Upper lobe of right lung (tissue), 1 donor: ENCODE measurements at regions not wholly inside any gene's neighbourhood (a gene's known extent, or its start where the extent isn't known, plus 50 kb on each side); places are given as distances from the start of the nearest gene placed in this dataset.

Source experiments
- ATAC-seq: fragments of 200-7000 bp; cut with Tn5 transposase; one replicate; pipeline ENCODE4 v1.9.1; 2020; ENCODE audit warnings: mild to moderate bottlenecking, moderate library complexity
- DNase-seq: peaks from one replicate; pipeline ENCODE4 v3.0.0-alpha.2; 2020
- H3K27ac ChIP-seq: fragments of 200-600 bp; one replicate; pipeline ENCODE4 v1.8.0; 2022
- H3K27me3 ChIP-seq: fragments of 200-600 bp; one replicate; pipeline ENCODE4 v1.8.0; 2022; ENCODE audit warnings: mild to moderate bottlenecking
- H3K36me3 ChIP-seq: fragments of 200-600 bp; one replicate; pipeline ENCODE4 v1.8.0; 2022
- H3K4me1 ChIP-seq: fragments of 200-600 bp; one replicate; pipeline ENCODE4 v1.8.0; 2022
- H3K4me3 ChIP-seq: fragments of 200-600 bp; one replicate; pipeline ENCODE4 v1.8.0; 2022; ENCODE audit warnings: mild to moderate bottlenecking
- H3K9me3 ChIP-seq: fragments of 200-600 bp; one replicate; pipeline ENCODE4 v1.8.0; 2022
- CTCF ChIP-seq: fragments of 200-600 bp; IDR thresholded peaks from one replicate; pipeline ENCODE4 v1.8.0; 2022; ENCODE audit warnings: antibody characterized with exemption
- intact Hi-C: fragments of 100-400 bp; cut with DNase I; formaldehyde crosslinking; loops from one replicate; pipeline ENCODE4 v1.11.0; 2022
- donor health status: DM: no; HTN: yes; CAD: no; lungs with severe emphysema.

GRCh38 chr10:64486149-64486548, 964.9 kb downstream of the REEP3 start:
- no peaks in the 10 kb centered on the region for H3K36me3 ChIP-seq
- no peaks in the 10 kb centered on the region for H3K9me3 ChIP-seq
- ATAC-seq (no peak), DNase-seq (no peak)
- no peak overlapping the region for H3K27ac ChIP-seq
- H3K27me3 ChIP-seq = no peaks in the 10 kb centered on the region
- intact Hi-C loops = no loop called here
- no peaks in the 10 kb centered on the region for H3K4me1 ChIP-seq
- TF ChIP-seq CTCF = no peak
- H3K4me3 ChIP-seq = no peak overlapping the region

- DNase-seq (no peak), ATAC-seq (no peak)
- H3K4me1 ChIP-seq = no peaks in the 10 kb centered on the region
- intact Hi-C loops = no loop called here
- H3K9me3 ChIP-seq = no peaks in the 10 kb centered on the region
- no peak overlapping the region for H3K4me3 ChIP-seq
- H3K27me3 ChIP-seq = no peaks in the 10 kb centered on the region
- H3K36me3 ChIP-seq = no peaks in the 10 kb centered on the region
- TF ChIP-seq CTCF = no peak
- H3K27ac ChIP-seq = no peak overlapping the region
Observed at GRCh38 chr10:64486901-64487300, 965.7 kb downstream of the REEP3 start.

- Histone ChIP-seq H3K27me3 (no peaks in the 10 kb centered on the region), H3K4me1 (no peaks in the 10 kb centered on the region), H3K36me3 (no peaks in the 10 kb centered on the region), H3K9me3 (no peaks in the 10 kb centered on the region), H3K4me3 (no peak overlapping the region), H3K27ac (no peak overlapping the region)
- DNase-seq (no peak), ATAC-seq (no peak)
- intact Hi-C loops = no loop called here
- no peak for TF ChIP-seq CTCF
Observed at GRCh38 chr10:64494901-64495300, 973.7 kb downstream of the REEP3 start.

DNA sequence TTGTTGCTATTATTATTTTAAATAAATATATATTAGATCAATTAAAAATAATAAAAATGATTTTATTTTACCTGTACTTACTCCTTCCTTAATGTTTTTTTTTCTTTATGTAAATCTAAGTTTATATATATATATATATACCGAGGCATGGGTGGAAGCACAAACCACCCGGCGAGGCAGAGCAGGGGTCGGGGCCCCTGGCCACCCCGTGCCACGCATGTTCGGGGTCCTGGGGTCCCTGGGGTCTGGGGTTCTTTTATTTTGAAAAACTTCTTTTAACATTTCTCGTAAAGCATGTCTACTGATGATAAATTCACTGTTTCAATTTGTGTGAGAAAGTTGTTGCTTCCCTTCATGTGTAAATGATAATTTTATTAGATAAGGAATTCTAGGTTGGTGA, 976.1 kb downstream of the REEP3 start:
- no peak for TF ChIP-seq CTCF
- Histone ChIP-seq H3K4me3 (no peak overlapping the region), H3K27ac (no peak overlapping the region), H3K27me3 (no peaks in the 10 kb centered on the region), H3K36me3 (no peaks in the 10 kb centered on the region), H3K4me1 (no peaks in the 10 kb centered on the region), H3K9me3 (no peaks in the 10 kb centered on the region)
- ATAC-seq (no peak), DNase-seq (no peak)
- intact Hi-C loops = no loop called here

DNA sequence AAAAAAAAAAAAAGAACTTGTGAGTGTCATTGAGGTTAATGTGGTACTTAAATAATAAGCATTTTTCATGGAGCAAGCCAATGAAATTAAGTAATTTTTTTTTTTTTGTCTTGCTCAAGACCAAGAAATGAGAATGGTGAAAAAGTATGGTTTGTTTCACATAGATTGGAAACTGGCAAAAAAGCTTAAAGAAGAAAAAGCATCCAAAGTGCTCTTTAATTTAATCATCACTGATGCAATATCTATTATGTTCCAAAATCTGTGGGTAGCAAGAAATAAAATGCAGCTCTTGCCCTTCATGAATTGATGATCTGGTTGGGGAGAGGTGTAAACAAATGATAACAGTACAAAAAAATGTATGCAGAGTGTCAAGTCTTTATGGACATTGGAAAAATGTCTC, 980.6 kb downstream of the REEP3 start:
- TF ChIP-seq CTCF = no peak
- ATAC-seq (no peak), DNase-seq (no peak)
- no peaks in the 10 kb centered on the region for H3K36me3 ChIP-seq
- intact Hi-C loops = no loop called here
- H3K4me3 ChIP-seq = no peak overlapping the region
- H3K4me1 ChIP-seq = no peaks in the 10 kb centered on the region
- H3K27ac ChIP-seq = no peak overlapping the region
- H3K27me3 ChIP-seq = no peaks in the 10 kb centered on the region
- no peaks in the 10 kb centered on the region for H3K9me3 ChIP-seq

DNA sequence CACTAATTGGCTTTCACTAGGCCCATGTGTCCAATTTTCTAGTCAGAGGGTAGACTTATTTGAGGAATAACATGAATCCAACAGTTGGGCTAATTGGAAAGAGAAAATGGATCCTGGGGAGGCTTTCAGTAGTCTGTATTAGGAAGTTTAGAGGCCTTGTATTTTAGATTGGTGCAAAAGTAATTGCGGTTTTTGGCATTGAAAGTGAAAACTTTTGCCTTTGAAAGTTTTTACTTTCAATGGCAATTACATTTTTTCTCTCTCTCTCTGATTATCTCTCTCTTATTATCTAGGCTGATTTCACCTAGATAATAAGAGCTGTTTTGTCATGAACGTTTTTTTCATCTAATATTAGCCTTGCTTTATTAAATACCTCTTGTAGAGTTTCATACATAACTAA, 981.7 kb downstream of the REEP3 start:
- ATAC-seq (no peak), DNase-seq (no peak)
- no peaks in the 10 kb centered on the region for H3K9me3 ChIP-seq
- no peaks in the 10 kb centered on the region for H3K27me3 ChIP-seq
- intact Hi-C loops = no loop called here
- H3K27ac ChIP-seq = no peak overlapping the region
- H3K4me1 ChIP-seq = no peaks in the 10 kb centered on the region
- no peaks in the 10 kb centered on the region for H3K36me3 ChIP-seq
- no peak overlapping the region for H3K4me3 ChIP-seq
- TF ChIP-seq CTCF = no peak
